Type B pancreatic cell (in vitro differentiated cells): ENCODE measurements at regions not wholly inside any gene's neighbourhood (a gene's known extent, or its start where the extent isn't known, plus 50 kb on each side); places are given as distances from the start of the nearest gene placed in this dataset.

Experiments used
- DNase-seq: peaks from one replicate; pipeline ENCODE4 v3.0.0; 2021; ENCODE audit warnings: mixed read lengths; ENCODE audit not compliant: unreplicated experiment; ENCODE audit errors: extremely low spot score
- H3K27ac Mint-ChIP-seq: 2 replicates; pipeline ENCODE4 v1.8.0; 2021; ENCODE audit warnings: mild to moderate bottlenecking, mixed read lengths
- H3K27me3 Mint-ChIP-seq: 2 replicates; pipeline ENCODE4 v1.8.0; 2021; ENCODE audit warnings: mixed read lengths
- H3K36me3 Mint-ChIP-seq: 2 replicates; pipeline ENCODE4 v1.8.0; 2021; ENCODE audit warnings: mixed read lengths
- H3K4me1 Mint-ChIP-seq: one replicate; pipeline ENCODE4 v1.8.0; 2021; ENCODE audit warnings: mixed read lengths; ENCODE audit not compliant: unreplicated experiment
- H3K4me3 Mint-ChIP-seq: 2 replicates; pipeline ENCODE4 v1.8.0; 2021; ENCODE audit warnings: mild to moderate bottlenecking, mixed read lengths
- H3K9me3 Mint-ChIP-seq: 2 replicates; pipeline ENCODE4 v1.8.0; 2021; ENCODE audit warnings: mixed read lengths
- TF ChIP-seq, protein P1 (sequence below): fragments of 200-600 bp; sonication (generic); conservative IDR thresholded peaks from 2 replicates; pipeline ENCODE4 v1.5.0; 2021; ENCODE audit warnings: antibody characterized with exemption, mild to moderate bottlenecking

DNA sequence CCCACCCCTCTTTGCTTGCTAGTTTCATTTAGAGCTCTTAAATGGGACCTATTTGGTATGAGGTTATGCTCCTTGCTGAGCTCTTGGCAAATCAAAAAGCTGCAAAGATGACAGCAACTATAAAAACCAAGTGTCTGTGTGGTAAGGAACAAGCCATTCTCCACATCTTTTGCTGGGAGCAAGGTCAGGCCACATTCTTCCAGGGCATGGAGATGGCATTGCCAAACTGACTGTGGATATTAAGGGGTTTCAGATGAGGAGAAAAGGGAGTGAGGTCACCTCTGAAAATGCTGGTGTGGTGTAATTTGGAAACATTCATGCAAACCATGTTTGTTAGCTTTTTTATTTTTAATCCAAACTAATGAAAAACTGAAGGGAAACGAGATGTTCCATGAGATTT, 218.8 kb upstream of the IL12B start:
- no peak for DNase-seq
- H3K9me3 Mint-ChIP-seq = no peaks in the 10 kb centered on the region
- no peaks in the 10 kb centered on the region for H3K4me1 Mint-ChIP-seq
- H3K27me3 Mint-ChIP-seq = no peaks in the 10 kb centered on the region
- TF ChIP-seq, protein P1, sequence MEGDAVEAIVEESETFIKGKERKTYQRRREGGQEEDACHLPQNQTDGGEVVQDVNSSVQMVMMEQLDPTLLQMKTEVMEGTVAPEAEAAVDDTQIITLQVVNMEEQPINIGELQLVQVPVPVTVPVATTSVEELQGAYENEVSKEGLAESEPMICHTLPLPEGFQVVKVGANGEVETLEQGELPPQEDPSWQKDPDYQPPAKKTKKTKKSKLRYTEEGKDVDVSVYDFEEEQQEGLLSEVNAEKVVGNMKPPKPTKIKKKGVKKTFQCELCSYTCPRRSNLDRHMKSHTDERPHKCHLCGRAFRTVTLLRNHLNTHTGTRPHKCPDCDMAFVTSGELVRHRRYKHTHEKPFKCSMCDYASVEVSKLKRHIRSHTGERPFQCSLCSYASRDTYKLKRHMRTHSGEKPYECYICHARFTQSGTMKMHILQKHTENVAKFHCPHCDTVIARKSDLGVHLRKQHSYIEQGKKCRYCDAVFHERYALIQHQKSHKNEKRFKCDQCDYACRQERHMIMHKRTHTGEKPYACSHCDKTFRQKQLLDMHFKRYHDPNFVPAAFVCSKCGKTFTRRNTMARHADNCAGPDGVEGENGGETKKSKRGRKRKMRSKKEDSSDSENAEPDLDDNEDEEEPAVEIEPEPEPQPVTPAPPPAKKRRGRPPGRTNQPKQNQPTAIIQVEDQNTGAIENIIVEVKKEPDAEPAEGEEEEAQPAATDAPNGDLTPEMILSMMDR = no peak
- H3K27ac Mint-ChIP-seq = no peak overlapping the region
- H3K4me3 Mint-ChIP-seq = no peak overlapping the region
- H3K36me3 Mint-ChIP-seq = no peaks in the 10 kb centered on the region

- Mint-ChIP-seq H3K27me3 (no peaks in the 10 kb centered on the region), H3K4me1 (no peaks in the 10 kb centered on the region), H3K9me3 (no peaks in the 10 kb centered on the region), H3K27ac (no peak overlapping the region), H3K36me3 (no peaks in the 10 kb centered on the region), H3K4me3 (no peak overlapping the region)
- no peak for DNase-seq
- TF ChIP-seq, protein P1 = no peak
Observed at GRCh38 chr5:159550951-159551350, 220.7 kb upstream of the IL12B start.

GRCh38 chr5:159552751-159553150, 222.5 kb upstream of the IL12B start:
- Mint-ChIP-seq H3K36me3 (no peaks in the 10 kb centered on the region), H3K27ac (no peak overlapping the region), H3K4me3 (no peak overlapping the region), H3K27me3 (no peaks in the 10 kb centered on the region), H3K9me3 (no peaks in the 10 kb centered on the region), H3K4me1 (no peaks in the 10 kb centered on the region)
- no peak for DNase-seq
- TF ChIP-seq, protein P1 = no peak

DNA sequence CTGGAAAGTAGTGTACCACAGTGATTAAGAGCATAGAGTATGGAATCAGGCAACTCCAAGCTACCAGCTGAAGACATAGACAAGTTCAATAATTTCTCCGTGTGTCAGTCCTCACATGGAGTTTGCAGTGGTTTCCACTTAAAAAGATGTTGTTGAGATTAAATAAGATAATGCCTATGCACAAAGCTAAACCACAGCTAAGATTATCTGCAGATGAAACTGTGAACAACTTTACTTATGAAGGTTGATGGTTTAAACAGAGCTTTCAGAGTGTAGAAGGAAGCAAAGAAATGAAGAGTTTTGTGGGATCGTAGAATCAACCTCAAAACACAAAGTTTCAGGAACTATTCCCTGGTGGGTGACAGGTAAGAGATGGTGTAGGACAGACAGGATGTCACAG, 223.5 kb upstream of the IL12B start:
- Mint-ChIP-seq H3K36me3 (no peaks in the 10 kb centered on the region), H3K4me3 (no peak overlapping the region), H3K27me3 (no peaks in the 10 kb centered on the region), H3K9me3 (no peaks in the 10 kb centered on the region), H3K4me1 (no peaks in the 10 kb centered on the region), H3K27ac (no peak overlapping the region)
- DNase-seq = no peak
- TF ChIP-seq, protein P1 = no peak

DNA sequence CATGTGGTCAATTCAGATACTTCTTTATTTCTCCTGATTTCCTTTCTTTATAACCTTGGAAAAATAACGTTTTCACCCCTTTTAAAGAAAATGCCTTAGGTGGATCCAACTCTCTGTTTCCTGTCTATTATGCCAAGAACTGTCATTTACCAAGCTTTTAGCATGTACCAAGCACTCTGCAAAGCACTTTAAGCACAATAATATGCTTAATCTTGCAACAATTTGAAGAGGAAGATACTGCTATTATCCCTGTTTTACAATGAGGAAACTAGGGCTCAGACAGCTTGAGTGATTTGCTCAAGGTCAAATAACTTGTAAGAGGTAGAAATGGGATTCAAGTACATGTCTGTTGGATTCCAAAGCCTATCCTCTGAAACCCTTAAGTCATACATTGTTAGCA, 224.8 kb upstream of the IL12B start:
- Mint-ChIP-seq H3K4me1 (peaks cover 2% of the 10 kb centered on the region), H3K27me3 (peaks cover 5% of the 10 kb centered on the region), H3K4me3 (no peak overlapping the region), H3K9me3 (no peaks in the 10 kb centered on the region), H3K27ac (no peak overlapping the region), H3K36me3 (no peaks in the 10 kb centered on the region)
- DNase-seq = no peak
- TF ChIP-seq, protein P1 = no peak

DNA sequence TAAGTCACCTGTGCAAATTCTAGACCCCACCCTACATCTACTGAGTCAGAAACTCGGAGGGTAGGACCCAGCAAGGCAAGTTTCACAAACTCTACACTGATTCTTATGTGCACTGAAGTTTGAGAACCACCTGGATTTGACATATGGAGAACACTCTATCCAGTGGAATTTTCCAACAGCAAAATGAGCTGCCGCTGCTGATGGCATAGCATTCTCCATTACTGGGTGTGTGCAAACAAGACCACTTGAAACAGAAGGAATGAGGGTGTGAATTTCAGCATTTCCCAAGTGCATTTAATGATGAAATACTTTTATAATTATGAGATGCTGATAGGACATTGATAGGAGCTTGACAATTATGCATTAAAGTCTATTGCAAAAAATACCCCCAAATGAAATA, 229.1 kb upstream of the IL12B start:
- Mint-ChIP-seq H3K4me3 (no peak overlapping the region), H3K36me3 (no peaks in the 10 kb centered on the region), H3K9me3 (no peaks in the 10 kb centered on the region), H3K27me3 (peaks cover 12% of the 10 kb centered on the region), H3K27ac (no peak overlapping the region), H3K4me1 (peaks cover 6% of the 10 kb centered on the region)
- TF ChIP-seq, protein P1 = no peak
- no peak for DNase-seq
